Effector memory CD4-positive, alpha-beta T cell (primary cell): ENCODE measurements at regions not wholly inside any gene's neighbourhood (a gene's known extent, or its start where the extent isn't known, plus 50 kb on each side); places are given as distances from the start of the nearest gene placed in this dataset.

Experiments
- DNase-seq, 3 donors: peaks; one replicate each; pipeline ENCODE4 v3.0.0-alpha.2; 2020
- H3K27ac ChIP-seq: 2 replicates; pipeline ENCODE4 v1.7.0; 2013; ENCODE audit warnings: mild to moderate bottlenecking, low read length, moderate library complexity; ENCODE audit not compliant: insufficient read depth, poor library complexity, severe bottlenecking
- H3K27me3 ChIP-seq: replicated peaks from 2 replicates; pipeline ENCODE4 v1.7.0; 2013; ENCODE audit warnings: mild to moderate bottlenecking, low read length; ENCODE audit not compliant: insufficient read depth, control insufficient read depth, poor library complexity, severe bottlenecking
- H3K36me3 ChIP-seq: 2 replicates; pipeline ENCODE4 v1.7.0; 2013; ENCODE audit warnings: mild to moderate bottlenecking, low read length, moderate library complexity; ENCODE audit not compliant: control insufficient read depth, insufficient read depth
- H3K4me1 ChIP-seq: 2 replicates; pipeline ENCODE4 v1.7.0; 2013; ENCODE audit warnings: low read length, mild to moderate bottlenecking; ENCODE audit not compliant: control insufficient read depth, insufficient read depth, poor library complexity, severe bottlenecking
- H3K4me3 ChIP-seq: 2 replicates; pipeline ENCODE4 v1.7.0; 2013; ENCODE audit warnings: low read length, low read depth, mild to moderate bottlenecking; ENCODE audit not compliant: insufficient read depth, poor library complexity, severe bottlenecking
- H3K9me3 ChIP-seq: 2 replicates; pipeline ENCODE4 v1.7.0; 2013; ENCODE audit warnings: mild to moderate bottlenecking, low read length, moderate library complexity; ENCODE audit not compliant: control insufficient read depth

GRCh38 chr20:40778894-40779496 is 90.0 kb upstream of the MAFB start:
- H3K36me3 ChIP-seq, result no peaks in the 10 kb centered on the region
- no peaks in the 10 kb centered on the region for H3K27me3 ChIP-seq
- DNase-seq, result no peak
- H3K27ac ChIP-seq, result no peak overlapping the region
- no peak overlapping the region for H3K4me3 ChIP-seq
- H3K4me1 ChIP-seq, result no peaks in the 10 kb centered on the region
- no peaks in the 10 kb centered on the region for H3K9me3 ChIP-seq

GRCh38 chr20:40781327-40782042 is 92.4 kb upstream of the MAFB start:
- H3K4me3 ChIP-seq, result no peak overlapping the region

GRCh38 chr20:40782043-40782368 is 93.0 kb upstream of the MAFB start:
- Histone ChIP-seq H3K9me3 (no peaks in the 10 kb centered on the region), H3K36me3 (no peaks in the 10 kb centered on the region), H3K27ac (no peak overlapping the region), H3K27me3 (no peaks in the 10 kb centered on the region), H3K4me1 (no peaks in the 10 kb centered on the region), H3K4me3 (no peak overlapping the region)
- no peak for DNase-seq

More at GRCh38 chr20:40781327-40782042, 92.4 kb upstream of the MAFB start:
- DNase-seq, result no peak
- Histone ChIP-seq H3K27ac (no peak overlapping the region), H3K36me3 (no peaks in the 10 kb centered on the region), H3K27me3 (no peaks in the 10 kb centered on the region), H3K9me3 (no peaks in the 10 kb centered on the region), H3K4me1 (no peaks in the 10 kb centered on the region)

GRCh38 chr20:40785346-40785745 is 96.3 kb upstream of the MAFB start:
- Histone ChIP-seq H3K4me3 (no peak overlapping the region), H3K4me1 (no peaks in the 10 kb centered on the region), H3K36me3 (no peaks in the 10 kb centered on the region), H3K27me3 (no peaks in the 10 kb centered on the region), H3K27ac (no peak overlapping the region), H3K9me3 (no peaks in the 10 kb centered on the region)
- no peak for DNase-seq

- Histone ChIP-seq H3K27ac (no peak overlapping the region), H3K4me1 (no peaks in the 10 kb centered on the region), H3K9me3 (no peaks in the 10 kb centered on the region), H3K4me3 (no peak overlapping the region), H3K36me3 (no peaks in the 10 kb centered on the region), H3K27me3 (no peaks in the 10 kb centered on the region)
- no peak for DNase-seq
These were observed 97.3 kb upstream of the MAFB start for GRCh38 chr20:40786336-40786735.

GRCh38 chr20:40787941-40788340 is 98.9 kb upstream of the MAFB start:
- Histone ChIP-seq H3K9me3 (no peaks in the 10 kb centered on the region), H3K4me1 (no peaks in the 10 kb centered on the region), H3K36me3 (no peaks in the 10 kb centered on the region), H3K27ac (no peak overlapping the region), H3K27me3 (no peaks in the 10 kb centered on the region), H3K4me3 (no peak overlapping the region)
- DNase-seq, result no peak

- Histone ChIP-seq H3K27ac (no peak overlapping the region), H3K4me3 (no peak overlapping the region), H3K27me3 (no peaks in the 10 kb centered on the region), H3K36me3 (no peaks in the 10 kb centered on the region), H3K9me3 (no peaks in the 10 kb centered on the region), H3K4me1 (no peaks in the 10 kb centered on the region)
- no peak for DNase-seq
These were observed 108.4 kb upstream of the MAFB start for GRCh38 chr20:40797425-40797824.

- no peak overlapping the region for H3K27ac ChIP-seq
- H3K27me3 ChIP-seq, result no peaks in the 10 kb centered on the region
- H3K4me3 ChIP-seq, result no peak overlapping the region
- H3K9me3 ChIP-seq, result no peaks in the 10 kb centered on the region
- DNase-seq, result no peak
- no peaks in the 10 kb centered on the region for H3K4me1 ChIP-seq
- no peaks in the 10 kb centered on the region for H3K36me3 ChIP-seq
These were observed 109.0 kb upstream of the MAFB start for GRCh38 chr20:40798066-40798465.

- no peak for DNase-seq
- H3K9me3 ChIP-seq, result no peaks in the 10 kb centered on the region
- H3K27me3 ChIP-seq, result no peaks in the 10 kb centered on the region
- no peaks in the 10 kb centered on the region for H3K36me3 ChIP-seq
- H3K4me3 ChIP-seq, result no peak overlapping the region
- H3K4me1 ChIP-seq, result no peaks in the 10 kb centered on the region
- no peak overlapping the region for H3K27ac ChIP-seq
These were observed 113.8 kb upstream of the MAFB start for GRCh38 chr20:40802886-40803285.

GRCh38 chr20:40803381-40803780 is 114.3 kb upstream of the MAFB start:
- no peaks in the 10 kb centered on the region for H3K27me3 ChIP-seq
- no peaks in the 10 kb centered on the region for H3K4me1 ChIP-seq
- H3K27ac ChIP-seq, result no peak overlapping the region
- no peaks in the 10 kb centered on the region for H3K36me3 ChIP-seq
- no peak overlapping the region for H3K4me3 ChIP-seq
- no peak for DNase-seq
- no peaks in the 10 kb centered on the region for H3K9me3 ChIP-seq
